Endothelial cell of umbilical vein (primary cell): ENCODE measurements at regions not wholly inside any gene's neighbourhood (a gene's known extent, or its start where the extent isn't known, plus 50 kb on each side); places are given as distances from the start of the nearest gene placed in this dataset.

Source experiments
- BruUV-seq: library from RNA; stranded (reverse); fragments of 400-500 nt; replicated peaks from 2 replicates; lab custom pipeline; 2021; lab: Mats Ljungman, UMichigan
- CTCF ChIA-PET: fragments of 300-600, 350-600 bp; sonication (Branson Sonifier 250); formaldehyde crosslinking; loops from one replicate; lab custom pipeline; 2021; ENCODE audit warnings: antibody characterized with exemption, inconsistent platforms; lab: Charles Lee
- POLR2A ChIA-PET: fragments of 300-600, 350-600 bp; sonication (Branson Sonifier 250); formaldehyde crosslinking; loops from one replicate; lab custom pipeline; 2021; ENCODE audit warnings: antibody characterized with exemption, inconsistent platforms; lab: Charles Lee
- DNase-seq: peaks from one replicate; pipeline ENCODE4 v3.0.0-alpha.2; 2011; ENCODE audit warnings: low read depth, low spot score
- FAIRE-seq: peaks from 2 replicates; lab custom pipeline; 2011; peaks lifted over from hg19 to GRCh38; lab: Jason Lieb, UNC
- H2AFZ ChIP-seq: 2 replicates; pipeline ENCODE4 v1.6.0; 2012; ENCODE audit warnings: low read depth, low read length, control low read depth, inconsistent platforms
- H3K27ac ChIP-seq: 2 replicates; pipeline ENCODE4 v1.5.1; 2011; ENCODE audit warnings: low read depth, mild to moderate bottlenecking, control low read depth, low read length, moderate library complexity; ENCODE audit not compliant: insufficient read depth
- H3K27me3 ChIP-seq, 2 experiments: 2 replicates each; pipeline versions ENCODE4 v1.6.0 to v1.6.1; 2011; ENCODE audit warnings: low read length in 2 of 2, mixed read lengths in 1 of 2; ENCODE audit not compliant: control insufficient read depth in 2 of 2, insufficient read depth in 2 of 2
- H3K36me3 ChIP-seq, 2 experiments: 2 replicates in 1 of 2; 3 replicates in 1 of 2; pipeline ENCODE4 v1.5.1; 2011; ENCODE audit warnings: low read length in 2 of 2, mild to moderate bottlenecking in 1 of 2, moderate library complexity in 1 of 2; ENCODE audit not compliant: control insufficient read depth in 2 of 2, insufficient read depth in 2 of 2; ENCODE audit errors: extremely low read depth in 1 of 2
- H3K4me1 ChIP-seq: 3 replicates; pipeline ENCODE4 v1.5.1; 2011; ENCODE audit warnings: mild to moderate bottlenecking, low read length; ENCODE audit not compliant: control insufficient read depth, insufficient read depth; ENCODE audit errors: extremely low read depth
- H3K4me2 ChIP-seq: 2 replicates; pipeline ENCODE4 v1.6.1; 2011; ENCODE audit warnings: low read length, control low read depth, mixed read lengths; ENCODE audit not compliant: insufficient read depth
- H3K4me3 ChIP-seq, 3 experiments: fragments of 200-600 bp in 1 of 3; sonication (generic), shearing (Covaris generic) in 1 of 3; replicated peaks in 1 of 3; 2 replicates each; pipeline ENCODE4 v1.5.1; 2011 to 2016; ENCODE audit warnings: control low read depth in 3 of 3, low read length in 3 of 3, mild to moderate bottlenecking in 2 of 3, inconsistent platforms in 1 of 3, low read depth in 1 of 3, moderate library complexity in 1 of 3; ENCODE audit not compliant: insufficient read depth in 1 of 3
- H3K79me2 ChIP-seq: 2 replicates; pipeline ENCODE4 v1.6.0; 2012; ENCODE audit warnings: low read length, inconsistent platforms; ENCODE audit not compliant: control insufficient read depth, insufficient read depth
- H3K9ac ChIP-seq: replicated peaks from 2 replicates; pipeline ENCODE3; 2011; ENCODE audit warnings: low read length, control low read depth; ENCODE audit not compliant: insufficient read depth; ENCODE audit errors: extremely low read depth
- H3K9me1 ChIP-seq: replicated peaks from 3 replicates; pipeline ENCODE4 v1.6.0; 2011; ENCODE audit warnings: mild to moderate bottlenecking, low read length; ENCODE audit not compliant: control insufficient read depth, insufficient read depth; ENCODE audit errors: extremely low read depth
- H3K9me3 ChIP-seq: replicated peaks from 2 replicates; pipeline ENCODE4 v1.5.1; 2012; ENCODE audit warnings: low read length, inconsistent platforms; ENCODE audit not compliant: control insufficient read depth, insufficient read depth
- H4K20me1 ChIP-seq: replicated peaks from 2 replicates; pipeline ENCODE3; 2011; ENCODE audit warnings: mild to moderate bottlenecking, low read length; ENCODE audit not compliant: control insufficient read depth, insufficient read depth; ENCODE audit errors: extremely low read depth
- CTCF ChIP-seq, 2 donors: IDR thresholded peaks; 1 replicate in 1 of 2; 2 replicates in 1 of 2; pipeline ENCODE4 v1.5.1; 2011; ENCODE audit warnings: low read length in 2 of 2, mild to moderate bottlenecking in 2 of 2, moderate library complexity in 2 of 2, control low read depth in 1 of 2, inconsistent platforms in 1 of 2, low read depth in 1 of 2; ENCODE audit not compliant: insufficient read depth in 1 of 2; ENCODE audit errors: extremely low read depth in 1 of 2
- EZH2 ChIP-seq: IDR thresholded peaks from 2 replicates; pipeline ENCODE4 v1.6.1; 2012; ENCODE audit warnings: borderline replicate concordance, low read depth, mild to moderate bottlenecking, moderate library complexity, low read length, inconsistent platforms; ENCODE audit not compliant: severe bottlenecking
- FOS ChIP-seq: IDR thresholded peaks from 2 replicates; pipeline ENCODE4 v1.6.1; 2011; ENCODE audit warnings: mild to moderate bottlenecking, low read length, moderate library complexity, borderline replicate concordance; ENCODE audit not compliant: insufficient read depth
- GATA2 ChIP-seq: IDR thresholded peaks from 2 replicates; pipeline ENCODE4 v1.7.0; 2011; ENCODE audit warnings: low read depth, mild to moderate bottlenecking, moderate library complexity, mixed read lengths, low read length; ENCODE audit not compliant: insufficient read length, insufficient read depth
- JUN ChIP-seq: IDR thresholded peaks from 2 replicates; pipeline ENCODE4 v1.6.1; 2011; ENCODE audit warnings: borderline replicate concordance, low read depth; ENCODE audit not compliant: insufficient read length, insufficient read depth
- MAX ChIP-seq: IDR thresholded peaks from 2 replicates; pipeline ENCODE4 v1.6.1; 2011; ENCODE audit not compliant: insufficient read depth, insufficient read length
- MYC ChIP-seq: IDR thresholded peaks from one replicate; pipeline ENCODE4 v1.6.1; 2011; ENCODE audit warnings: mild to moderate bottlenecking, low read depth, low read length
- POLR2A ChIP-seq: IDR thresholded peaks from 2 replicates; pipeline ENCODE4 v1.6.1; 2012; ENCODE audit warnings: low read depth, mild to moderate bottlenecking, control low read depth, low read length
- POLR2AphosphoS5 ChIP-seq: IDR thresholded peaks from 2 replicates; pipeline ENCODE4 v1.6.1; 2012; ENCODE audit warnings: low read depth, mild to moderate bottlenecking, control low read depth, low read length, moderate library complexity; ENCODE audit not compliant: insufficient read depth
- dilution Hi-C: fragments of 300-500 bp; cut with MboI; formaldehyde crosslinking; loops from one replicate; pipeline ENCODE4 v1.15.0; 2019; ENCODE audit warnings: low sequenced_read_pairs; ENCODE audit not compliant: extremely low pct_ligation_motif_present
- intact Hi-C: fragments of 100-400 bp; cut with micrococcal nuclease; formaldehyde crosslinking; loops from one replicate; pipeline ENCODE4 v1.10.0; 2022

- Histone ChIP-seq H3K4me1 (no peaks in the 10 kb centered on the region), H2AFZ (no peak overlapping the region), H3K79me2 (no peaks in the 10 kb centered on the region), H3K4me3 (no peak overlapping the region), H3K9ac (no peak overlapping the region), H4K20me1 (no peaks in the 10 kb centered on the region), H3K27me3 (no peaks in the 10 kb centered on the region), H3K9me1 (no peaks in the 10 kb centered on the region), H3K9me3 (no peaks in the 10 kb centered on the region), H3K27ac (no peak overlapping the region), H3K4me2 (no peak overlapping the region), H3K36me3 (no peaks in the 10 kb centered on the region)
- no TSS peak for BruUV-seq
- dilution Hi-C loops, result no loop called here
- ChIA-PET CTCF (no interaction called here), POLR2A (no interaction called here)
- no peak for TF ChIP-seq FOS
- TF ChIP-seq GATA2, result no peak
- TF ChIP-seq POLR2AphosphoS5, result no peak
- no peak for TF ChIP-seq POLR2A
- no peak for TF ChIP-seq MAX
- TF ChIP-seq CTCF (IDR thresholded peaks at IDR 0.05; ENCODE audit: extremely low read depth in 1 of 2, insufficient read depth in 1 of 2, low read depth in 1 of 2, low read length in 2 of 2), result no peak
- no peak for TF ChIP-seq EZH2
- TF ChIP-seq JUN, result no peak
- TF ChIP-seq MYC, result no peak
- intact Hi-C loops, result no loop called here
- FAIRE-seq (no peak), DNase-seq (no peak)
These were observed 1052.8 kb upstream of the NRXN1 start for GRCh38 chr2:52084759-52085158.
